HUDEP-2 (cell line): ENCODE measurements at regions not wholly inside any gene's neighbourhood (a gene's known extent, or its start where the extent isn't known, plus 50 kb on each side); places are given as distances from the start of the nearest gene placed in this dataset.
"Not testable (repeated sequence)": the region's sequence is repeated elsewhere in the genome, so short reads cannot be mapped to it uniquely, and the experiment has no call there.

Source experiments
- DNase-seq, 76 experiments: peaks; one replicate each; lab custom pipeline; 2025; ENCODE audit not compliant: unreplicated experiment in 76 of 76; lab: John Stamatoyannopoulos, UW

DNA sequence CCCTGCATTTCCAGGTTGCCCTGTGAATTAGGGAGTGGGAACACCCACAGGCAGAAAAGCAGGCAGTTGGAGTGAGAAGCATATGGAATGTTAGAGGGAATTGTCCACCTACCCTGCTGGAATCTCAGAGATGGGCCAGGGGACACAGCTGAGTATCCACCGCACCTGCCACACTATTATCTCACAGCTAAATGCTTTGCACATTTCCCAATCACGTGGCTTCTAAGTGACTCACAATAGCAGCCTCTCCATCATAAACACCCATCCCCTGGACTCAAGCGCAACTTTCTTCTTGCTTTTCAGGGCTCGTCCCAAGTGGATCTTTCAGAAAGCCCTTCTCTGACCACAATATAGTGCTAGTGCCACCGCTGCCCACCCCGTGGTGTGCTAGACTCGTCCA, 389.0 kb upstream of the LMCD1 start:
- DNase-seq = no peak

DNA sequence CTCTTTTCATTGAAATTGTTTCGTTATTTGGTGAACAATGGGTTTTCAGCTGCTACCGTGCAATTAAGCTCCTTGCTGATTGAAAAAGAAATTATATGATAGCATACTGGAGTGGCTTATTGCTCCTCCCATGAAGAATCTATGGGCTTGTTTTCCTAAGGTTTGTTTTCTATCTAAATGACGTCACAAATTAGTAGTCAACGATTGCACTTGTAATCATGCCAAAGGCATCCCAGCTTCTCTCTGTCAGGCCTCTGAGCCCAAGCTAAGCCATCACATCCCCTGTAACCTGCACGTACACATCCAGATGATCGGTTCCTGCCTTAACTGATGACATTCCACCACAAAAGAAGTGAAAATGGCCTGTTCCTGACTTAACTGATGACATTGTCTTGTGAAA, 388.0 kb upstream of the LMCD1 start:
- no peak for DNase-seq

DNA sequence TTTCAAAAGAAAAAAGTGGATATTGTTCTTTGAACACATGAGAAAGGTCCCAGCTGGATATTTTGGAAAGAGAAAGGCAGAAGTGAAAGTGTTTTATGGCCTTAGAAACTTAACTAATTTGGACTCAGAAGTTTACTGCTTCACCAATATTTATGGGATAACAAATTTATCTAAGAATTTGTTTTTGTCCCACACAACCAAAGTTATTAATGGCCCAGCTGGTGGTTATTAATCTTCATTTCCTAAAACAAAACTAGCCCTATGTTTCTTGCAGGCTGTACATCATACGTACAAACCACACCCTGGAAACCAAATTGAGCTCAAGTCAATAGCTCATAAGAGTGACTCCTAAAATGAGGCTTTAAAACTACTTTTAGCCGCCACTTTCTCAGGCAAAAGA, 372.9 kb upstream of the LMCD1 start:
- DNase-seq = no peak

DNA sequence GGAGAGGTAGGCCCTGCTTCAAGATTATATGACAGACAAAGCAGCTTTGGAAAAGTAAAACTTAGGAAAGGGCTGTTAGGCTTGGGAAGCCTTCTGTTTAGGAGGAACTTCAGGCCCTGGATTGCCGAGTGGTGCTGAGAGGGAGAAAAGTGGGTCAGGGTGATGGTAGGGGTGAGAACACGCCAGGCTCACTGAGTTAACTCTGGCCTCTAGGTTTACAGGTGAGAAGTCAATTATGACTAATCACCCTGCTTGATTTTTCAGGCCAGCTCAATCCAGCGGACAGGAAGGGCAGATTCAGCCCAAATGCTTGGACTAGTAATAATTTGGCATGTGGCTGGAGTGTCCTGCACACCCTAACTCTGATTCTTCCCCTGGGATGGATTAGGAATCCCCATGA, 365.1 kb upstream of the LMCD1 start:
- no peak for DNase-seq

DNA sequence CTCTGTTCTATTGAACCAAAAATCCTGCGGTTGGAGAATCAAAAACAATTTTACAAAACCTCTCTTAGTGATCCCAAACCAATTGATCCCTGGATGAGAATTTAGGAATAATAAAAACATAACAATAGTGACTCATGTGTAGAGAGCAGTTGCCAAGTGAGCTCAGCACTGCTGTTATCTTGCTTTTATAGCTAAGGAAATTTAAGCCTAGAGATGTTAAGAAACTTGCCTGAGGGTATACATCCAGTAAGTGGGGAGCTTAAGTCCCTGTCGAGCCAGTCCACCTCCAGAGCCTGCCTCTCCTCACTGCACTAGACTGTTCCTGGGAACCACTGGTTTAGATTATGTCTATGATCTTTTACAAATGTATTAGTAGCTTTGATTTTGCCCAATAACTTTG, 358.4 kb upstream of the LMCD1 start:
- no peak for DNase-seq

DNA sequence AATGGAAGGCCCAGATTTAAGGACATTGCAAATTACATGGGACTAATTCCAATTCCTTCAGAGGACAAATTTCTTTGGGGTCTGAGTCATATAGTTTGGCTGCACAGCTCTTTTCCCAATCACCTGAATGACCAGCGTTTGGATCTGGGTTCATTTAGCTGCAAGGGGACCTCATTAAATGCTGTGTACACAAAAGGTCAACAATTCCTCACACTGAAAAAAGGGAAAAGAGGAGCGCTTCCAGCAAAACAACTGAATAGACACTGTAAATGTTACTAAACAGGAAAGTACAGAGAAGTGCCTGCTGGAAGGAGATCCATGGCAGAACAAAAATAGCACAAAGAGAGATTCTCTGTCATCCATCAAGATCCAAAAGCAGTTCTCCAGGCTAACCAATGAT, 356.0 kb upstream of the LMCD1 start:
- no peak for DNase-seq

DNA sequence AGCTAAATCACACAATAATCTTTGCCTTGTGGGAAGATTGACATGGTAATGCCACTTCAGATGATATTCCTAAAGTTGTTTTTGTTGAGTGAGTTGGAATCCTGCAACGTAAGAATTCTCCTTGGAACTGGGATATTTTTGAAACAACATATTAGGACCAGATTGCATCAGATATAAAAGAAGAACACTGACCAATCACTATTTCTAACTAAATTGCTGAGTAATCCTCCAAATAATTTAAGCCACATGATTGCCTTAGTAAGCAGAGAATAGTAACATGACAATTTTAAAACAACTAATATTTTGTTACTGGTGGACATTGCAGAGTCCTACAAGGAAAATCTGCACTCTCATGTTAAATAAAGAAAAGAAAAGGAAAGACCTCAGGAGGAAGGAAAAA, 353.9 kb upstream of the LMCD1 start:
- no peak for DNase-seq

DNA sequence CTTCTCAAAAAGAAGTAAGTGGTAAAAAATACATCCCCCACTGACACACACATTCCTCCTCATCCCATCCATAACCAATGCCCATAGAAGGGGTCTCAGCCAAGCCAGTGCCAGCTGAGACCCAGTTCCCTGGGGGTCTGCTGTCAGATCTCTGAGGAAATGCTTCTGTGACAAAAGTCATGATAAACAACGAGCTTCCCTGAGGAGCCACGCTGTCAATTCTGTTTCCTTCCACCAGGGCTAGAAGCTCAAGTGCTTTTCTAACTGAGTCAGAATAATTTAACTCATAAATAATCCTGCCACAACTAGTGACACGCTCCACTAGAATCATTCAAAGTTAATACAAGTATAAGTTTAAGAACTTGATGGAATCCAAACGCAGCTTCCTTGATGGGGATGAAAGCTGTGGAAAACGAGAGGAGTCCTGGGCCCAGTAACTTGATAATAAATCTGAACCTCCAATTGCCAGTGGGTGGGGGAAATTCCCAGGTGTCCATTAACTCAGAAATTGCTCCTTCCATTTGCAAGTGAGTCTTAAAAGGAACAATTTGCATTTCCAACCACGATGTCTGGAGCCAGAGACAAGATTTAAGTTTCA, 348.7 kb upstream of the LMCD1 start:
- no peak for DNase-seq

DNA sequence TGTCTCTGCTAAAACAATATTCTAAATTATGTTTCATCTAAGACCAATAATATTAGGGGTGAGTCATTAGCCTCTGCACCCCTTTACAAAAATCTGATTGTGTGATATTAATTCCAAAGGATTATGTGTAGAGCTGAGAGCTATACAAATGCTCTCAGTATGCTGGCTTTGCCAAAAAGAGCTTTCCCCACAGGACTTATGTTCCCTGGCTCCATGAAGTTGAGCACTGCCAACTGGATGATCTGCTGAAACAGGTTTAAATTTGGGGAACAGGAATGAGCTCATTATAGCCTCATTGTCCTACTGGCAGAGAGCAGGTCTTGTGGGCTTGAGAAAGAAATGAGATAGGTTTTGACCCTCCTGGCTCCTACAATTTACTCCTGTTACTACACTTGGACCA, 347.8 kb upstream of the LMCD1 start:
- no peak for DNase-seq

DNA sequence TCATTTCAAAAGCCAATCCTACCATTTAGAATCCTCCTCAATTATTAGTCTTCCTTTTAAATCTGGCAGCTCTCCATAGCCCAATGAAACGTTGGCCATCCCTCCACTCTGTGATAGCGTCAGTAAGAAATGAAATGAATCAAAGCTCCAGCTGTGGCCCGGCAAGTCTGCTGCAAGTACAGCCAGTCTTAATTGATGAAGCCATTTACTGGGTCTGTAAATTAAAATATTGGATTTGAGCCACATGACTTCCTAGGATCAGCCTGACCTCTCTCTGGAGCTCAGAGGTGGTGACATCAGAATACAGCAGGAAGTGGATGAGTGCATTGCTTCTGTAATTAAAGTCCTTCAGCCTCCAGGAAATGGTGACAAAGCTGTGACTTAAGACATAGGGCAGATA, 347.0 kb upstream of the LMCD1 start:
- no peak for DNase-seq

DNA sequence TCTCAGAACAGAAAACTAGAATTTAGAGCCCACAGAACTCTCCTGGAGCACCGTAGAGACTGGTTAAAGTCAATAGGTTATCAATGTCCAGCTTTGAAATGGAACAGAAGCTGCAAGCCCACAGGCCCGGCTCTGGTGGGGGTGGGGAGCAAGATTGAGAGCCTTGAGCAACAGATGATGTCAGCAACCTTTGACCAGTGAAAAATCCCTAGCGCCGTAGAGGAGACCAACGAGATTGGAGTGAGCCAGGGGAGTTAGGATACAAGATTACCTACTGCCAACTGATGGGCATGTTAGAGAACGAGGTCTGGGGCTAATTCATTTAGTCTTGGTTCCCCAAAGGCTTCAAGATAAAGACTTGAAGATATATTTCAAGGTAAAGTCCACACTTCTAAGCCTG, 345.5 kb upstream of the LMCD1 start:
- DNase-seq = no peak

DNA sequence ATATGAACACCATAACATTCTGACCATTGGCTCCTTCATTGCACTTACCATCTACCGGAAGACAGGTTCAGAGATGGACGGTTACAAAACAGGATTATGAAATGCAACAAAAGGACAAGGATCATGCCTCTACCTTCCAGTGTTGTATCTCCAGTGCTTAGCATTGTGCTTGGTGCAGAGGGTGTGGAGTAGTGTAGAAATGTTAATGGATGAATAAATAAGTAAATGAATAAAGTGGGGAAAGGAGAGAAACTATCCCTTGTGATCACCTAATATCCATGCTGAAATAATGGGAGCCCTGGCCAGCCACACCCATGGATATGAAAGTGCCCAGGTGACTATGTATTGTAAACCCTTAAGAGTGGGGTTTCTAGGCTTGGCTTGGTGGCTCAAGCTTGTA, 344.8 kb upstream of the LMCD1 start:
- no peak for DNase-seq

DNA sequence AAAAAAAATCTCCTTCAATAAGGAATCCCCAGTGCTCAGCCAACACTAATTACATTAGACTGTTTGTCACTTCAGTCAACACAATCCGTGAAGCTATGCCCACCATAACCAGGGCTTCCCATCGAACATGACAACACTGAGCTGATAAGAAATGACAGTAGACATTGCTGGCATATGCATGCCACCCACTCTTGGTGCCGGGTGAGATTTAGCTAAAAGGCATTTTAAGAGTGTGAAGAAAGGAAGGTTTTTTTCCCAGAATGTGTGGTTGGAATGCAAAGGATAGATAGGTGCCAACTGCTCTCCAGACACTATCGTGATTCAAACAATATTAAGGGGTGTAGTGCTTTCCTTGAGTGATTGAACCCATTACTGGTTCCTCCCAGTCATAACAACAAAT, 344.0 kb upstream of the LMCD1 start:
- DNase-seq = no peak

DNA sequence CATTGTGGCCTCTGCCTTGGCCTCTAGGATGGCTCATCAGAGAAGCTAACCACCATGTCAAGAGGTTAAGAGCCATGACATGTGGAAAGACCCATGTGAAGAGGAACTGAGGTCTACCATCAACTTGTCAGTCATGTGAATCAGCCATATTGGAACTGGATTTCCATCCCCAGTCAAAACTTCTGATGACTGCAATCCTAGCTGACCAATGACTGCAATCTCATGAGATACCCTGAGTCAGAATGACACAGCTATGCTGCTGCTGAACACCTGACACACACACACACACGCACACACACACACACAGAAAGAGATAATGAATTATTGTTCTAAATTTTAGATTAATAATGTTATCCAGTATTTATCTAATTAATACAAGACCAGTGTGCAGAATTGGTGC, 337.5 kb upstream of the LMCD1 start:
- DNase-seq = no peak

DNA sequence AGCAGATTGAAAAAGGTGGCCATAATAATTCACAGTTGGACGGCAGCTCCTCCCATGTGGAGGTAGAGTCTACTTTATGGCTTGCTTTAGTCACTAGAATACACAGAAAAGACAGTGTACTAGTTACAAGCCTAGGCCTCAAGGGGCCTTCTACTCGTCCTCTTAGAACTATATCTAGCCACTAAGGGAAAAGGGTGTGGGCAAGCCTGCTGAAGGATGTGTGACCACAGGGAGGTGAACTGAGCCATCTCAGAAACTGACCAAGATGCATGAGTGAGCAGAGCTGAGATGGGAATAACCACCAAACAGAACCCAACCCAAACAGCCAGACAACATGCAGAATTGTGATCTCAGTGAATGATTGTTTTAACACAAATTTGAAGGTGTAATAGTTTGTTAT, 335.6 kb upstream of the LMCD1 start:
- no peak for DNase-seq

DNA sequence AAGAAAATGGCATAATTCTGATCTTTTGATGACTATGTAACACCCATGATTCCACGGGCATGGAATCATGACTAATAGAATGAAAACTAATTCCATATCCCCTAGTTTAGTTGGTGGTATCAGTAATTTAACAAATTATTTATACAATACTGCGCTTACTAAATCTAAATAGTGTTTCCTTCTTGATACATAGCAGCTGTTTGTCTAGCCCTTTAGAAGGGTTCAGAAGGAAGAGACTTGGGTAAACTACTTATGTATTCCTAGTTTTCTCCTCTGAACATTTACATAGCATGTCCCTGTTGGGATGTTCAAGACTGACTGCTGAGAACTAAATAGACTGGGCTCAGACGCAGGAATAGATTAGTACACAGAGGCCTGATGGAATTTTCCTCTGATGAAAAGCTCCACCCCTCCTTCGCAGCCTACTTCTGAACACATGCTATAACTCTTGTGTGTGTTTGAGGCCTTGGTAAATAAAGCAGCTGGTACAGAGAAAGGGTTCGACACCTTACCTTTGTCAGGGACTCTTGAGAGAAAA, 330.6 kb upstream of the LMCD1 start:
- DNase-seq = no peak

DNA sequence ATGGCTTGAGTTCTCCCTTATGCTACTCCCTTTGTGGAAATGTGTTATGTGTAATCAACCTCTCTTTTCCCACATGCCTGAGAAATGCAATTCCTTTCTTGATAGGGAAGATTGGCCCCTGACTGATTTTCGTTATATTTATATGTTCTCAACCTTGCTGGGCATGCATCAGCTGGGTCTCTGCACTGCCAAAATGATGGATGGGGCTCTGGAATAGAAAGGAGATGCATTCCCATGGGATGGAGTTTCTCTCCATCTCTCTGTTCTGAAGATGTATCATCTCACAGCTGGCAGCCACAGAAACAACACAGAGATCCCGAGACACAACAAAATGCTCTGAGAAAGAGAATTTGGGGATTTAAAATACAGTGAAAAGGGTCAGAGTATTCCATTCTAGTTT, 327.7 kb upstream of the LMCD1 start:
- no peak for DNase-seq

DNA sequence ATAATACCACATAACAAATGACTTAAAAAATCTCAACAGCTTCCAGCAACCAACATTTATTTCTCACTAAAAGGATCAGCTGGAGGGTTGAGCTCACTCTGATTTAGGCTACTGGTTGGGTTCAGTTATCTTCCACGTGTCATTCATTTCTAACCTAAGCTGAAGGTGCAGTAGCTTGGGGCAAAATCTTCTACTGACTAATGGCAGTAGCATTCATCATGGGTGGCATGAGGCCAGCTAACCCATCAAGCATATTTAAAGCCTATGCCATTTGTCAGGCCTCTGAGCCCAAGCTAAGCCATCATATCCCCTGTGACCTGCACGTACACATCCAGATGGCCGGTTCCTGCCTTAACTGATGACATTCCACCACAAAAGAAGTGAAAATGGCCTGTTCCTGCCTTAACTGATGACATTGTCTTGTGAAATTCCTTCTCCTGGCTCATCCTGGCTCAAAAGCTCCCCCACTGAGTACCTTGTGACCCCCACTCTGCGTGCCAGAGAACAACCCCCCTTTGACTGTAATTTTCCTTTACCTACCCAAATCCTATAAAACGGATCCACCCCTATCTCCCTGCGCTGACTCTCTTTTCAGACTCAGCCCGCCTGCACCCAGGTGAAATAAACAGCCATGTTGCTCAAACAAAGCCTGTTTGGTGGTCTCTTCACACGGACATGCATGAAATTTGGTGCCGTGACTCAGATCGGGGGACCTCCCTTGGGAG, 324.7 kb upstream of the LMCD1 start:
- DNase-seq = not testable (repeated sequence)

DNA sequence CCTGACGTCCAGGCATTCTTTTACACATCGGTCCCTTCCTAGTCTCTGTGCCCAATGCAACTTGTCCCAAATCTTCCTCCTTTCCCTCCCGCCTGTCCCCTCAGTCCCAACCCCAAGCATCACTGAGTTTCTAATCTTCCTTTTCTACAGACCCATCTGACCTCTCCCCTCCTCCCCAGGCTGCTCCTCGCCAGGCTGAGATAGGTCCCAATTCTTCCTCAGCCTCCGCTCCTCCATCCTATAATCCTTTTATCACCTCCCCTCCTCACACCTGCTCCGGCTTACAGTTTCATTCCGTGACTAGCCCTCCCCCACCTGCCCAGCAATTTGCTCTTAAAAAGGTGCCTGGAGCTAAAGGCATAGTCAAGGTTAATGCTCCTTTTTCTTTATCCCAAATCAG, 323.1 kb upstream of the LMCD1 start:
- DNase-seq = not testable (repeated sequence)

DNA sequence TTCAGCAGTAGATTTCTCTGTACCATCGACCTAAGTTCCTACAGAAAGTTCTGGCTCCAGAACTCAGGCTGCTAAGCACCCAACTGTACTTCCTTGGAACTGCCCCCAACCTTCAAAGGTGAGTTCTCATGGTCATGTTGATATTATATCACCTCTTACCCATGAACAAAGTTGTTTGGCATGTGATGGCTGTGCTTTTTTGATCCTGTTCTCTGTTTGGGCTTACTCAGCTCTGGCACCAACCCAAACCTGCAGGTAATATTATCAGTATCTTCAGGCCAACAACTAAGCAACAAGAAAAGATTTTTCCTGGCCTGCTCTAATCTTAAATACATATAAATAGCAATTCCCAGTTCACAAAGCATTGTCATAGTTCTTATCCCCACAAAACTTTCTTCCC, 318.7 kb upstream of the LMCD1 start:
- DNase-seq = no peak

DNA sequence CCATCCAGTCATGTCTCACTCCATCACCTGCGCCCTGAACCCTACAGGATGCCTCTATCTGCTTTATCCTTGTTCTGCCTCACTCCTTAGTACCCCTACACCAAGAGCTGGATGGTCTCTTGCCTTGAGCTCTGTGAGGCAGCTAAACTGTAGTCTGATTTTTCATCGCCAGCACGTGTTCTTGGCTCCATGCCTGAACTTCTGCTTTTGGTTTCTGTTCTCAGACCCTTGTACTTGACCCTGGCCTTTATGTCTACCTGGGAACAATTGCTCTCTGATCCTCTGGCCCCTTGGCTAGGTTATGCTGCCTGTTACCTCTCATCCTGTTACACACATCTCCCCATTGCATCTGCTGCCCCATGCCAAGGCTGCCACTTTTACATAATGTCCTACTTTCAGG, 318.0 kb upstream of the LMCD1 start:
- no peak for DNase-seq

DNA sequence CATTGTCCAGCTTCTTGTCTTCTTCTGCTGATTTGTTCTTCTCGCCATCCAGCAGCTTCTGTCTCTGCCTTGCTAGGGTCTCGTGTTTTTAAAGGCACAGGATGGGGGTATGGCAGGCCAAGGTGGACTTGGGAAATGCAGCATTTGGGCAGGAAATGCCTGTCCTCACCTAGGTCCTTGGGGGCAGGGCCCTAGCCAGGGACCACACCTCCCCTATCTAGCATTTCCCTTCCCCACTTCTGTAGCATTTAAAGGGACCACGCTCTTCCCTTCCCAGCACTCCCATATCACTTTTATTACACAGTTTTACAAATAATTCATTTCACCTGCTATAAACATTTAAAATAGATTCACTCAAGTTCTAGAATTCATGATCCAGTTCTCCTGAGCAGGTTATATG, 315.4 kb upstream of the LMCD1 start:
- DNase-seq = no peak

DNA sequence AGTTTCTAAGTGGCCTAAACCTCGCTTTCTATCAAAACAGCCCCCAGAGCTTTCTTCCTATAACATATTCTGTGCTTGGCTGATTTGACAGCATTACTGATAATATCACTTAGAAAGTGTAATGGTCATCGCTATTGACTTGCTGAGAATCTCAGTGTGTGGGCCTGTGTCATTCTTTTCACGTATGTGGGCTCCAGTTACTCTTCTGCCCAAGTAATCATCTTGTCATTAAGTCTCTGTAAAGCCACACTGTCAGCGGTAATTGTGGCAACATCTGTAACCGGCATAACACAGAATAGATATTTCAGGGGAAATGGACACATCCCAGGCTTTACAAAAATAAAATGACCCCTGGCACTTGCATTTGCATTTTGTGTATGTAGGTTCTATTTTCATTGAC, 313.6 kb upstream of the LMCD1 start:
- no peak for DNase-seq
